Germinal center (tissue), 1 donor: ENCODE measurements at regions not wholly inside any gene's neighbourhood (a gene's known extent, or its start where the extent isn't known, plus 50 kb on each side); places are given as distances from the start of the nearest gene placed in this dataset.

Experiments used
- DNase-seq: peaks from one replicate; pipeline ENCODE4 v3.0.0; 2012; ENCODE audit warnings: mixed read lengths, low spot score

GRCh38 chr1:42096554-42096953 lies 56.7 kb upstream of the GUCA2B start:
- no peak for DNase-seq

GRCh38 chr1:42089246-42089645 lies 64.0 kb upstream of the GUCA2B start:
- DNase-seq = no peak

- DNase-seq = no peak
Observed at GRCh38 chr1:42086146-42086545, 67.1 kb upstream of the GUCA2B start.

DNA sequence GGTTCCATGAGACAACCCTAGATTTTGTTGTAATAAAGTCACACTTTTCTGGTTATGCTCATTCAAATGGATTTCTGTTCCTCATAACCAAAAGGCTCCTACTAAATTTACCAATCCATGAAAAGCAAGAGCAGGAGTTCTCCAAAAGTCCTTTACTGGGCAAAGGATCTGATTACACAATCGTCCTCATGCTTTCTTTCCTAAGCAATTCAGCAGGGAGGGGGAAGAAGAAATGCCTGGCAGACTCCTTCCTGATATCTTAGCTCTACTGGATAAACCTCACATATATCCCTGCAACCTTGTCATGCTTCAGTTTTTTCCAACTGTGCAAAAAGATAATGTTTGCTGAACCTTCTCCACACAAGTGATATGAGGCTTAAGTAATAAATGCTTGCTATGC lies 67.6 kb upstream of the GUCA2B start:
- DNase-seq = no peak

- DNase-seq = no peak
Observed at GRCh38 chr1:42081475-42081874, 71.7 kb upstream of the GUCA2B start.

- DNase-seq = no peak
Observed at GRCh38 chr1:42075179-42075578, 78.0 kb upstream of the GUCA2B start.

- DNase-seq = no peak
Observed at GRCh38 chr1:42070996-42071395, 82.2 kb upstream of the GUCA2B start.

DNA sequence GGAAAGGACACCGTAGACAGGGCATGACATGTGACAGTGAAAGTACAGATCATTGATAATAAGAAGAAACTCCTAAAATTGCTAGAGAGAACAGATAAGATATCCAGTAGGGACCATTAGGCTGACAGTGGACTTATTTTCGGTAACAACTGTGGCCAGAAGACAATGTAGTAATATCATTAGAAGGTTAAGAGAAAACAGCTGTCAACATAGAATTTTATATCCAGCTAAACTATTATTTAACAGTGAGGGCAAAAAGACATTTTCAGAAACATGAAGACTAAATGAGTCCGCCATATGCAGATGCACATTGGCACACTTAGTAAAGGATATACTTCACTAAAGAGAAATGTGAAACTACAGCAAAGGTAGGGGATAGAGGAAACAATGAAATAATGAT lies 95.4 kb upstream of the GUCA2B start:
- no peak for DNase-seq

DNA sequence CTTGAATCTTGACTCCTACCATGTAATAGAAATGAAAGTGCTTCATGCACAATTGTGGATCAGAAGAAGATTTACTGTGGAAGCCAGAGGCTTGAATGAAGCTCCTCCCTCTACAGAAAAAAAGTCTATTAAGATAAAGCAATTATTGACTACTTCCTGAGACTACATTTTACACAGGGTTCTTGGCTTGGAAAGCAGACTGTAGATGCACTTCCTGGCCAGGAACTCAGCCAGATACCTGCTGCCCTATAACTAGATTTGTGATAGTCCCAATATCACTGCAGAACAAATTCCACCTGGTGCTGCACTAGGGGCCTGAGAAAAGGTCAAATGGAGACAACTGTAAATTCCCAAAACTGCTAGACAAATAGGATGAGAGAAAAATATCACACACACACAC lies 96.8 kb upstream of the GUCA2B start:
- no peak for DNase-seq

GRCh38 chr1:42055061-42055460 lies 98.1 kb upstream of the GUCA2B start:
- no peak for DNase-seq

DNA sequence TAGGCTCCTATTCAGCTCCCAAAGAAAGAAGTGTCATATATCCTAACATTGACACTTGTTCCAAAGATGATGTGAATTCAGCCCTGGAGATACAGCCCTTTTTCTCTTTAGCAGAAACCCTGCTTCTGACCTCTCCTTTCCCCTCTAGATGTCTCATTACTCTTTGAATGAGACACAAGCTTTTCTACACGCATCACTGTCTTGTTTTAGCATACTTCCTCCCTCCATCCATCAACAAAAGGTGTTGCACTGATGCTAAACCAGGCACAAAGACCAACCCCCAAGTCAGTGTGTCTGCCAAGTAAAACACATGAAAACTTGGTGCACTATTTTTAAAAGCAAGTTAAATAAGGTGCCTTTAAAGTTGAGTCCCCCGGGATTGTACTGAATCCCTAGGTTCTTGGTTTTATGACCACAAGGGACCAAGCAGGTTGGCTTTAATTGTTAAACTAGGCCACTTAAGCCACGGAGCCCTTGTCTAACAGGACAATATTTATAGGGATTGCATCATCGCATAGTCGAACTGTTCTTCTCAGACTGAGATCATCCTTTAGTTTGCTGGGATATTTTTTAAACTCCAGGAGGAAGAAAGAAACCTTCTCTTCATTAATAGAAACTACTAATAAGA lies 101.0 kb upstream of the GUCA2B start:
- DNase-seq = no peak

DNA sequence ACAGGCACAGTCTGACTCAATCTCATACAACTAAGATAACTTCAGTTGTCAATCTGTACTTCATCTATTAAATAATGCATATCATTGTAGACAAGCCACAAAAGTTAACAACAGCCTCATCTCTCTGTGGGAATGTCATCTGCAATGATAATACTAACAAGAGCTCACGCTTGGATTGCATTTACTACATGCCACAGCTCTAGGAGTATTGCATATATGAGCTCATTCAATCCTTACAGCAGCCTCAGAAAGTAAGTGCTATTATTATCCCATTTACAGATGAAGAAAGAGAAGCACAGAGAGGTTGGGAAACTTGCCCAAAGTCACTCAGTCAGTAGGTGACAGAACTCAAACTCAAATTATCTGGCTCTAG lies 105.7 kb upstream of the GUCA2B start:
- DNase-seq = no peak

DNA sequence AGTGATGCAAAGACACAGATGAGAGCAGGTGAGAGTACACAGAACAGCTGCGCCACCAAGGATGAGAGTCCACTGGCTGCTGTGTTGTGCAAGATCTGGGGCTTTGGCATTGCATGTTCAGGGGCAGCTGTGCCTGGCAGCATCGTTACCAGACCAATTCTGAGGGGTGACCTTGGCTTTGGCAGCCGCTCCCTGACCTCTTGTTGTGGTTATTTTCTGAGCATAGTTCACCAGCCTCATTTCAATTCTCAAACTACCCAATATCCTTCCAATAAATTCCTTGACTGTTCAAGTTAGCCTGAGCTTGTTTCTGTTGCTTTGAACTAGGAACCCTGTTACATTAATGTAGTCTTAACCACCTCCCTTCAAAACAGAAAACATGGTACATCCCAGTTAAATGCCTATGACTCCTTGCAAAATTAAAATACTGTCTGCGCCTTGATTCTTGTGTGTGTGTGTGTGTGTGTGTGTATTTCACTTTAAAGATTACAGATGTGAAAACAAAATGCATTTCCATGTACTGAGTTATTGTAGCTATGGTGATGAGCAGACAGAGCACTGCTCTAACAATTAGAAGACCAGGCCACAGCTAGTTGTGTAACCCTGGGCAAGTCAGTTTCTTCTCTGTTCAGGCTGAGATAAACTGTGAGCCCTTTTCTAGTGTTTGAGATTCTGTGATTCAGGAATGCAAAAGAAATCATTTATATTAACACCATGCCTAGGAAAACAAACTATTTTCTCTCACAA lies 106.3 kb upstream of the GUCA2B start:
- no peak for DNase-seq

DNA sequence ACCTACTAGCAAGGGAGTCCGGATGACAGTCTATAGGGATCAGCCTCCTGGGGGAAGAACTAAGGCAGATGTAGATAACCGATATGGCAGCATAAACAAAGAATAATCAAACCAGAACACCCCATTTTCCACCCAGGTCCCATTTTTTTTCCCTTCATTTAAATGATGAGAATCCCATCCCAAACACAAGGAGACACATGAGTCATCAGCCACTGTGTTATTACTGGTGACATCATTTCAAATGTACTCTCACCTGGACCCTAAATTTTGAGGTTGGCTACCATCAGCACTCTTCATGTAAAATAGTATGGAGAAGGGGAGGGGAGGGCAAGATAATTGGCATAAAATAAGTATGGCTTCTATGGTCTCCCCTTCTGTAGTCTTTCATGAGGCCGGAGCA lies 108.9 kb upstream of the GUCA2B start:
- no peak for DNase-seq

GRCh38 chr1:42043811-42044210 lies 109.4 kb upstream of the GUCA2B start:
- no peak for DNase-seq

GRCh38 chr1:42043182-42043581 lies 110.0 kb upstream of the GUCA2B start:
- DNase-seq = no peak

GRCh38 chr1:42041031-42041430 lies 112.2 kb upstream of the GUCA2B start:
- no peak for DNase-seq

DNA sequence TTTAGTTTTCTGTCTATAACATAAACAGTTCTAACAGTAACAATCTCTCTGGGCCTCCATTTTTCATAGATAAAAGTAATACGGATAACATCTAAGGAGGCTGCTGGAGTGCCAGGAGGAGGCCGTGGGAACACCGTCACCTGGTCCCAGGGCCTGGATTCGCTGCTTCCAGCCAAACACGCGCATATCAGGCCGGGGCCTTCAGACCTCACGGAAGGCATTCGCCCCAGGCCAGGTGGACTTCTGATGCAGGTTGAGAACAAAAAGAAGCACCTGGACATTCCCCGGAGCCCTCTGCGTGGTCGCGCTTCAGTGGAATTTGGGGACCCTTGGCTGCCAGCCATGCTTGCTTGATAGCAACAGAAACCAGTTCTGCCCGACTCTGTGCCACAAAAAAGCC lies 113.1 kb upstream of the GUCA2B start:
- no peak for DNase-seq

- DNase-seq = no peak
Observed at GRCh38 chr1:42038261-42038660, 114.9 kb upstream of the GUCA2B start.

GRCh38 chr1:42037586-42037985 lies 115.6 kb upstream of the GUCA2B start:
- DNase-seq = no peak

DNA sequence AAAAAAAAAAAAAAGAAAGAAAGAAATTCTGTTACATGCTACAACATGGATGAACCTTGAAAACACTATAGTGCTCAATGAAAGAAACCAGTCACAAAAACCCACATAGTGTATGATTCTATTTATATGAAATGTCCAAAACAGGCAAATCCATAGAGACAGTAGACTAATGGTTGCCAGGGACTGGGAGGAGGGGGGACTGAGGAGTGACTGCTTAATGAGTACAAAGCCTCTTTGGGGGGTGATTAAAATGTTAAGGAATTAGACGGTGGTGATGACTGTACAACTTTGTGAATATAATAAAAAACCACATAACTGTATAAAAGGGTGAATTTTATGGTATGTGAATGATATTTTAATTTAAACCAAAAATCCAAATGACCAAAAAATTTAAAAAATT lies 116.0 kb upstream of the GUCA2B start:
- DNase-seq = no peak

GRCh38 chr1:42035830-42036604 lies 117.2 kb upstream of the GUCA2B start:
- peak; percentile 96 for DNase-seq

DNA sequence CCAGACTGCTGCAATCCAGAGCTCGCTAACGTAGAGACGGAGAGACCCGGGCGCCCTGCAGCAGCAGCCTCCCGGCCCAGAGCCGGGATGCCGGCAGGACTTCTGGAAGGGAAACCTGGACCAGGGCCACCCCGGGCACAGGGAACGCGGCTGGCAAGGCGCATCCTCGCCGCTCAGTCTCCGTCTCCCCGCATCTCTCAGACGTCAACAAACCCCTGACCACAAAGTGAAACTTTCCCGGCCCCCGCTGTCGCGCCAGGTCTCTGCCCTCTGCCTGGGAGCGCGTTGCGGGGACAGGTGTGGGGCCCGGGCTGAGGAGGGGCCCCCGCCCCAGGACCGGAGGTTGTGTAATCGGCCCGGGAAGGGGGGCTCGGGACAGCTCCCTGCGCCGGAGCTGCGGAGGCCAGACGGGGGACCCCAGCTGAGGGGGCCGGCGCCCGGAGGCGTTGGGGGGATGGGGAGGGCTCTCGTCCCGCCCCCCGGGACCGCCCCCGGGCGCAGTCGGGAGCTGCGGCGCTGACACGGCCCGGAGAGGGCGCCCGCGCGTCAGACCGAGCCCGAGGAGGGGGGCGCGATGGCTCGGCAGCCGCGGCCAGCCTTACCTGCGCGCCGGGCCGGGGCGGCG lies 116.6 kb upstream of the HIVEP3 start:
- DNase-seq = peak; percentile 79
